Cardiac septum (tissue), 1 donor: ENCODE measurements at regions not wholly inside any gene's neighbourhood (a gene's known extent, or its start where the extent isn't known, plus 50 kb on each side); places are given as distances from the start of the nearest gene placed in this dataset.

Source experiments
- DNase-seq: peaks from one replicate; pipeline ENCODE4 v3.0.0-alpha.2; 2020; ENCODE audit warnings: low spot score
- intact Hi-C: fragments of 100-400 bp; cut with DNase I; formaldehyde crosslinking; loops from one replicate; pipeline ENCODE4 v1.14.0; 2022
- donor health status: DM: no; HTN: no; CAD: no.

GRCh38 chr20:52614051-52614863 lies 357.9 kb upstream of the TSHZ2 start:
- intact Hi-C loops, result no loop called here

DNA sequence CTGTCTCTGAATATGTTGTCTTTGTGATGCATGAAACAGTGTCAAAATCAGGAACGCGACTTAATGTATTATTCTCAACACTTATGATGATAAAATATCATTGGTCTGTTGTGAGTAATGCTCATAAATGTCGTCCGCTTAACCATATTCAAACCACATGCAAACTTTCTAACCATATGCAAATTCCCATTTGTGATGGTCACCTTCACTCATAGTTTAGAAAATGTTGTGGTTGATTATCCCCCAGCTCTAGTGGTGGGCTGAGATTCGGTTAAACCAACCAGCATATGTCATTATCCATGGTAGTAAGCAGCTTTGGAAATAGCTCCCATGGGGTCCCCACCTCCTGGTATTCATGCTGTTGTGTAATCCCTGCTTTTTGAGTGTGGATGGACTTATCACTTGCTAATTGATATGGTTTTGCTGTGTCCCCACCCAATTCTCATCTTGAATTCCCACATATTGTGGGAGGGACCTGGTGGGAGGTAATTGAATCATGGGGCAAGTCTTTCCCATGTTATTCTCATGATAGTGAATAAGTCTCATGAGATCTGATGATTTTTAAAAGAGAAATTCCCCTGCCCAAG lies 360.0 kb upstream of the TSHZ2 start:
- intact Hi-C loops, result no loop called here

More at GRCh38 chr20:52614051-52614863, 357.9 kb upstream of the TSHZ2 start:
- no peak for DNase-seq

GRCh38 chr20:52610749-52611148 lies 361.4 kb upstream of the TSHZ2 start:
- no peak for DNase-seq
- intact Hi-C loops, result no loop called here

More for the DNA sequence above, 360.0 kb upstream of the TSHZ2 start:
- DNase-seq, result no peak

DNA sequence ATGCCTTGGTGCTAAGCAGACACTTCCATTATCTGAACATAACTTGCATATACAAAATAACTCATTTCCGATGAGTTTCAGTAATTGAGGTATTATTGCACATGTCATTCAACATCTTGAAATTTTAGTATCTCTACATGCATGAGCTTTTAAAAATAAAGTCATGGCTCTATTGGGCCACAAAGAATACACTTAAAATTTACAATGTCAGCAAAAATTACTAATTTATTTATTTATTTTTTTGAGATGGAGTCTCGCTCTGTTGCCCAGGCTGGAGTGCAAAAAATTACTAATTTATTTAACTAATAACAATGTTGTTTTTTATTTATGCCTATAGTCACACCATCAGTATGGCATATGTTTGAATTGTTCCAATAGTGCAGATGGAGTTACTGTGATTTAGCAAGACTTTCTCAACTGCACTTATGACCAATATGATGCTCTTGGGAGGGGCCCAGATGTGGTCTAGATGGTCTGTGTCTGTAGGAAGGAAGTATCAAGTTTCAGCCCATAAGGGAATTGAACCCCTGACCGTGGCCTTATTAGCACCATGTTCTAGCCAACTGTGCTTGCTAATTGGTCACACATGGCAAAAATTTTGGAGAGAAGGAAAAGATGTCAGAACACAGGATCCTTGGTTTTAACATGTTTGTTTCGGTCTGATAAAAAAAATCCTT lies 370.7 kb upstream of the TSHZ2 start:
- DNase-seq, result no peak
- intact Hi-C loops, result no loop called here

- intact Hi-C loops, result no loop called here
- no peak for DNase-seq
Observed at GRCh38 chr20:52596256-52596655, 375.9 kb upstream of the TSHZ2 start.

GRCh38 chr20:52595518-52595917 lies 376.6 kb upstream of the TSHZ2 start:
- intact Hi-C loops, result no loop called here

DNA sequence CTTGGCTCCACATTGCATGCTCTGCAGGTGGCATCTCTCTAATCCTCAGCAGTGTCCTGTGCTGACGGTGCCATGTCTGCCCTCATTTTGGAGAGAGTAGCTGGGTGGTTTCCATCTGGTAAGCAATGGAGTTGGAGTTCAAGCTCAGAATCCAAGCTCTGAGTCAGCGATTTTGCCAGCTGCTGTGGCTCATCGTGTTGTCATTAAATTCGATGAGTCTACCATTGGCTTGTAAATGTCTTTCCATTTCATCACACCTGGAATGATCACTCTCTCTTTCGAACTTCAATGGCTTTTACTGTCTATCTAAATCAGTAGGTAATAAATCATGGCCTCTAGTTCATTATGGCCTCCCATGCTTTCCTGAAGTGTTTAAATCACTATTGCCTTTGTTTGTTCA lies 378.5 kb upstream of the TSHZ2 start:
- no peak for DNase-seq
- intact Hi-C loops, result no loop called here

More at GRCh38 chr20:52595518-52595917, 376.6 kb upstream of the TSHZ2 start:
- DNase-seq, result no peak

- intact Hi-C loops, result no loop called here
- DNase-seq, result no peak
Observed at GRCh38 chr20:52592567-52592966, 379.6 kb upstream of the TSHZ2 start.

DNA sequence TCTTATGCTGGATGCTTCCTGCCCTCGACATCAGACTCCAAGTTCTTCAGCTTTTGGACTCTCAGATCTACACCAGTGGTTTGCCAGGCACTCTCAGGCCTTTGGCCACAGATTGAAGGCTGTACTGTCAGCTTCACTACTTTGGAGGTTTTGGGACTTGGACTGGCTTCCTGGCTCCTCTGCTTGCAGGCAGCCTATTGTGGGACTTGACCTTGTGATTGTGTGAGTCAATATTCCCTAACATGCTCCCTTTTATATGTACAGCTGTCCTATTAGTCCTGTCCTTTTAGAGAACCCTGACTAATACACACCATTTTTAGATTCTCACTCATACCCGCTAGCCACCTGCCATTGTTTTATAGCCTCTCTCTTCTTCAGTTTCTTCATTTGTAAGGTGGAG lies 382.1 kb upstream of the TSHZ2 start:
- intact Hi-C loops, result no loop called here
- DNase-seq, result no peak

- no peak for DNase-seq
- intact Hi-C loops, result no loop called here
Observed at GRCh38 chr20:52589251-52589812, 382.8 kb upstream of the TSHZ2 start.

GRCh38 chr20:52586660-52587059 lies 385.5 kb upstream of the TSHZ2 start:
- intact Hi-C loops, result no loop called here
- no peak for DNase-seq

DNA sequence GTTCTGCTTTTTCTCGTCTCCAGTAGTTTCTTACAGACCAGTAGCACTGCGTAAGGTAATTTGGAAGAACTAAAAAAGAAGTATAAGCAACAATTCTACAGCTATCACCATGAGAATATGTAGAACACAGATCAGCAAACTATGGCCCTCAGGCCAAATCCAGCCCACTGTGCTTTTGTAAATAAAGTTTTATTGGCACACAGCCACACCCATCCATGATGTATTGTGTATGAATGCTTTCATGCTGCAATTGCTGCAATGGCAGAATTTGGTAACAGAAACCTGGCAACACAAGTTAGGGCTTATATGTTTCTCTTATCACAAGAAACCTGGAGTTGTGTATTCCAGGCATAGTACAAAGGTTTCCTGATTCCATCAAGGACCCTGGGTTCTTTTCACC lies 386.8 kb upstream of the TSHZ2 start:
- intact Hi-C loops, result no loop called here

GRCh38 chr20:52578559-52578958 lies 387.0 kb upstream of the ZFP64 start:
- DNase-seq, result no peak
- intact Hi-C loops, result no loop called here

More for the DNA sequence above, 386.8 kb upstream of the TSHZ2 start:
- DNase-seq, result no peak

DNA sequence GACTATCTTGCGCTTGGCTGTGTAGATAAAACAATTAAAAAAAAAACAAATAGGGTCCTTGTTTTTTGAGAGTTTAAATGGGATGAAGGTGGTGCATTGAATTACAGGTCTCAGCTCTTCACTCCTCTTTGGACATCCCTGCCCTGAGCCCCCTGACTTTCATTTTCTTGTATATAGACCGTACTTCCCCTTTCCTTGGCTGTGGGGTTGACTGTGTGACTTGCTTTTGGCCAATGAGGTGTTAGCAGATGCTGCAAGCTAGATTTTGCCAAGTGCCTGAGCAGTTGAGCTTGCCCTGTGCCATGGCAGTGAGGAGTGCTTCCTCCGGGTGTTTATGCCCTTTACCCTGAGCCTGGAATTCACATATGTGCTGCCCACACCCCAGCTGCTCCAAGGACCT lies 386.1 kb upstream of the ZFP64 start:
- intact Hi-C loops, result no loop called here
- no peak for DNase-seq

DNA sequence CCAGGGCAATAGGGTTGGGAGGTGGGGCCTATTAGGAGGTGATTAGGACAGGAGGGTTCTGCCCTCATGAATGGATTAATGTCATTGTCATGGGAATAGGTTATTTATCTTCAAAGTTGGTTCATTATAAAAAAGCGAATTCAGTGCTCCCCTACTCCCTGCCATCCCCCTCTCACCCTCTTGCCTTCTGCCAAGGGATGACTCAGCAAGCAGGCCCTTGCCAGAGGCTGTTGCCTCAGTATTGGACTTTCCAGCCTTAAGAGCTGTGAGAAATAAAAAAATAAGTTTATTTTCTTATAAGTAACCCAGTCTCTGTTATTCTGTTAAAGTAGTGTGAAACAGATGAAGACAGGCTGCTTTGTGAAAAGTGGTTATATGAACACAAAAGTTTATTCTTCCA lies 381.1 kb upstream of the ZFP64 start:
- intact Hi-C loops, result no loop called here
- DNase-seq, result no peak

GRCh38 chr20:52569201-52569600 lies 377.6 kb upstream of the ZFP64 start:
- intact Hi-C loops, result no loop called here
- DNase-seq, result no peak

GRCh38 chr20:52565614-52566013 lies 374.0 kb upstream of the ZFP64 start:
- no peak for DNase-seq
- intact Hi-C loops, result no loop called here

GRCh38 chr20:52564594-52564993 lies 373.0 kb upstream of the ZFP64 start:
- DNase-seq, result no peak
- intact Hi-C loops, result no loop called here

DNA sequence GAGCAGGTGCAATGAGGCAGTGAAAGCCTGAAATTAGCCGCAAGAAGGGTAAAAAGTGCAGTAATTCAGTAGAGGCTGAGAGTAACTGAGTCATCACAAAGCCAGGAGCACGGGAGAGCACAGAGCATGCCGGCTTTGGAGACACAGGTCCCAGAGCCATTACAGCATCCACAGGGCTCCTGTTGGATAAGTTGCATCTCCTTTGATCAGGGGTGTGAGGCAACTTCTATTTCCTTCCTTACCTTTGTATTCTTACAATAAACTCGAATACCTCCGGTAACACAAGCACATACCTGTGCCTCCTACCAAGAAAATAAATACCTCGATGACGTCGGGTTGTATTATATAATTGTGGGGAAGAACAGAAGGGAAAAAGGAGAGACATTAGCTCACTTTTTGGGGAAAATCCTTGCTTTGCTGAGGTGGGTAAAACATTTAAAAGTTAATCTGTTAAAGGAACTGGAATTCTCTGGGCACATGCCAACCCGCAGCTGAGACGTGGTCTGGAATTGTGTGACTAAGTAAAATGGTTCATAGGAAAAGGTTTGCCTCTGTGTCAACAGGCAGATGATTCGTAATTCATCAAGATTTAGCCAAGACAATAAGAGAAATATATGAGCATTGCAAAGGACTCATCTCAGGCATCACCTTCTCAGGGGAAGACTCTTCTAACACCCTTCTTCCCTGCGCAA lies 360.7 kb upstream of the ZFP64 start:
- intact Hi-C loops, result no loop called here
- DNase-seq, result no peak

- no peak for DNase-seq
- intact Hi-C loops, result no loop called here
Observed at GRCh38 chr20:52542131-52542530, 350.6 kb upstream of the ZFP64 start.
